NCI-H2107 treated with DMSO at 0.1 percent for 48 hours (cell line): ENCODE measurements at regions not wholly inside any gene's neighbourhood (a gene's known extent, or its start where the extent isn't known, plus 50 kb on each side); places are given as distances from the start of the nearest gene placed in this dataset.
"Not testable (repeated sequence)": the region's sequence is repeated elsewhere in the genome, so short reads cannot be mapped to it uniquely, and the experiment has no call there.

Experiments
- DNase-seq: peaks from one replicate; lab custom pipeline; 2025; ENCODE audit not compliant: unreplicated experiment; lab: John Stamatoyannopoulos, UW

DNA sequence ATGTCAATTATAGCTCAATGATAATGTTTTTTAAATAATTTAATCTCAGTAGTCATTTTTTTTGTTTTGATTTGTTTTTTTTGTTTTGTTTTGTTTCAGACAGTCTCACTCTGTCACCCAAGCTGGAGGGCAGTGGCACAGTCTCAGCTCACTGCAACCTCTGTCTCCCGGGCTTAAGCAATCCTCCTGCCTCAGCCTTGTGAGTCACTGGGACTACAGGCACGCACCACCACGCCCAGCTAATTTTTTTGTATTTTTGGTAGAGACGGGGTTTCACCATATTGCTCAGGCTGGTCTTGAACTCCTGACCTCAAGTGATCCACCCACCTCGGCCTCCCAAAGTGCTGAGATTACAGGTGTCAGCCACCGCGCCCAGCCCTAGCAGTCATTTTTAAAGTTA is 60.6 kb upstream of the RTL6 start:
- DNase-seq, result not testable (repeated sequence)

GRCh38 chr22:44557872-44558271 is 59.8 kb upstream of the RTL6 start:
- not testable (repeated sequence) for DNase-seq

DNA sequence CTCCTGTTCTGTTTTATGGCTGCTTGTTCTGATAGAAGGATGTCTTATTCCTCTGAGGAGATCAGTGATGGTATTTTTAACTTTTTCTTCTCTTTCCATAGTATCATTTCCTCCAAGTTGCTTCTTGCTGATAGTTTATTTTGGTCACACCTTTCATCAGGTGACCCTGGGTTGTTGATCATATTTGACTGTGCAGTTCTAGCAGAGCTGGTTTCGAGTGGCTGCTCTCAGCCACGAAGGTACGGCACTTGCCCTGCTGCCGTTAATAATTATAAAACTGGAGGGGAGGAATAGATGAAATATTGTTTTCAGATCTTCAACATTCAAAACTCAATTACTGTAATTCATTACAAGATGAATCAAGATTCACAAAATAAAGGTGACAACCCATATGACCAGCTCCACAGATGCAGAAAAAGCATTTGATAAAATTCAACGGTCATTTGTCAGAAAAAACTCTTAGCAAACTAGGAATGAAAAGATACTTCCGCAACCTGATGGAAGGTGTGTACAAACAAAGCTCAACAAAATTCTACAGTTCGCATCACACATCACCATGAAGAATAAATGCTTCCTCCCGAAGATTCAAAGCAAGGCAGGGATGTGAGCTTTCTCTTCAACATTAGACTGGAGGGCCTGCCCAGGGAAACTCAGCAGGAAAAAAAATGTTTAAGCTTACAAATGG is 59.2 kb upstream of the RTL6 start:
- no peak for DNase-seq

GRCh38 chr22:44555597-44555996 is 57.6 kb upstream of the RTL6 start:
- DNase-seq, result no peak

- no peak for DNase-seq
Observed at GRCh38 chr22:44555046-44555445, 57.0 kb upstream of the RTL6 start.

DNA sequence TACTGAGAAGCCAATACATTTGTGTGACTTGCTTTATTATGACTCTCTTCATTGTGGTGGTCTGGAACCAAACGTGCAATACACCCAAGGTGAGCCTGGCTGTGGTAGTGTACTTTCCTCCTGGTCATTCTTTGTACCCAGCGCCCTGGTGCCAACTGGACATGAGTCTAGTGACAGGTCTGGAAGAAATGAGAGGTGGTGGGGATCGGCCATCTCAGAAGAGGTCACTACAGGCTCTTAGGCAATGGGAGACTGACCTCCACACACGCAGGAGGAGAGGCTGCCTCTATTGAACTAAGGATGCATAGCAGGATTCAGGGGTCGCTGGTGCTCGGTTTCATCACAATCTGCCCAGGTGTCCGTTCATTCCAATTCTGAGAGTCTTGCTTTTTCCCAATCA is 56.4 kb upstream of the RTL6 start:
- DNase-seq, result no peak

DNA sequence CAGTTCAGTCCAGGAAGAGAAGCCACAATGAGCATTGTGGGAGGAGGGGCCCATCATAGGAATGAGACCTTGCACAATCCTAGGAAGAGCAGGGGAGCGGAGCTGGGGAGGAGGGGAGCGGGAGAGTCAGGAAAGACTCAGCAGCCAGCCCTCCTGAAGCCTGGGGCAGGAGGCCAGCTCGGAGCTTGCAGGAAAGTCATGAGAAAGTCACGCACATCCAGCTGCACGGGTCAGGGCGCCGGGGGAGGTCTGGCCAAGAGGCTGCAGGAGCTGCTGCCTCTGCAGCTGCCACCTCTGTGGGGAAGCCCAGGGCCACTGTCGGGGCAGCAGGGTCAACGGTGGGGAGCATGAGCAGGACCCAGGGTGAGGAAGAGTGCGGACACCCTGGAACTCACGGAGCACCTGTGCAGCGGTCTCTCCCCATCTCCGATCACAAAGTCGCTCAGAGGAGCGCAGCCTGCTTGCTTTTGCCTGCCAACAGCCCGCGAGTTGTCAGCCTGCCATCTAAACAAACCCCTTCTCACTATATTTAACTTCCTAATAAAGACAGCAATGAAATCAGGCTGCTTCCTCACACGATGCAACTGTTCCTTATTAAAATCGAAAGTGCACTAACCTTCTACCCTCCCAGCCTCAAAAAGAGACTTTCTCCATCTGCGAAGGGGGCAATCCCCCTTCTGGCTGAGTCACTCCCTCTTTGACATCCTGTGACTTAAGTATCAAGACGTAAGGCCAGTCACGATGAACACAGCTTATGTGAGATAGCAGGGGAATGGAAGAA is 52.9 kb upstream of the RTL6 start:
- DNase-seq, result no peak

DNA sequence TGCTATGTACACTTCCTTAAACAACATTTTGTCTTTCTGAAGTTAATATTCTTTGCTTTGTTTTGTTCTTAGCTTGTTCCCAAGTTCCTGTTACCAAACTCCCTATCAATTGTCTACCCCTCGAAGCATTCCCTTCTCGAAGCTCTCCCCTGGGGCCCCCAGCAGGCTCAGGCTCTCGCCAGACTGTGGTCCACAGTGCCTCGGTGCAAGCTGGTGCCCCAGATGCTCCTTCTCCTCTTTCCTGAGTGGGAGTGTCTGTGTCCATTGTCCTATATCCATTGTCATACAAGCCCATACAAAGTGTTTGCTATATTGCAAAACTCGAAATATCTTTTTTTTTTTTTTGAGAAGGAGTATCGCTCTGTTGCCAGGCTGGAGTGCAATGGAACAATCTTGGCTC is 51.7 kb upstream of the RTL6 start:
- DNase-seq, result no peak

DNA sequence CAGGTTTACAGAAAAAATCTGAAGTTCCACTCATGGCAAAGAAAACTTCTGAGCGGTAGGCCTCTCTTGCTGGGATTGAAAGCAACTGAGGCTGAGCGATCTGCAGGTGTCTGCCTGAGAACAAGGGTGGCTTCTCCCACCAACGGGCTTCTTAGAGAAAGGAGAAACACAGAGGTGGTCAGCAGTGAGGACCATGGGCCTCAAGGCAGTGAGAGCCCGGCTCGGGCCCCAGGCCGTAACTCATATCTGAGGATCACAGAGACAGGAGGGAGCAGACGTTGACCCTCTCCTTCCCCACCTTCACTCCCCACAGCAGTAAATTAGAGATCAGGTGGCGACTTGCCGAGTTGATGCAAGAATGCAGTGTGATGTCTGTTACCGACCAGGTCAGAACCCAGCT is 50.9 kb upstream of the RTL6 start:
- DNase-seq, result no peak
